HEK293 (cell line): ENCODE measurements at regions not wholly inside any gene's neighbourhood (a gene's known extent, or its start where the extent isn't known, plus 50 kb on each side); places are given as distances from the start of the nearest gene placed in this dataset.

Experiments used
- CTCF ChIA-PET: fragments of 350-600 bp; formaldehyde crosslinking; extraction: SDS; loops from one replicate; lab custom pipeline; 2021; ENCODE audit warnings: antibody characterized with exemption; lab: Yijun Ruan, JAX
- POLR2A ChIA-PET: fragments of 300-600 bp; formaldehyde crosslinking; extraction: SDS; loops from one replicate; lab custom pipeline; 2020; ENCODE audit warnings: antibody characterized with exemption, inconsistent platforms; lab: Yijun Ruan, JAX
- H3K27ac ChIP-seq: fragments of 200-500 bp; sonication (Bioruptor generic); 2 replicates; pipeline ENCODE4 v1.5.1; 2014; ENCODE audit warnings: low read depth, low read length, control low read depth, inconsistent platforms; ENCODE audit errors: extremely low read depth
- H3K36me3 ChIP-seq, 2 experiments: fragments of 200-500 bp in 1 of 2; sonication (Bioruptor generic) in 1 of 2; 1 replicate in 1 of 2; 2 replicates in 1 of 2; pipeline ENCODE4 v1.5.1; 2014 to 2017; ENCODE audit warnings: inconsistent platforms in 2 of 2, low read length in 2 of 2; ENCODE audit not compliant: control insufficient read depth in 2 of 2, insufficient read depth in 1 of 2
- H3K4me1 ChIP-seq: fragments of 200-500 bp; sonication (Bioruptor generic); 2 replicates; pipeline ENCODE4 v1.5.1; 2014; ENCODE audit warnings: mild to moderate bottlenecking, low read length, inconsistent platforms; ENCODE audit not compliant: control insufficient read depth, insufficient read depth
- H3K4me3 ChIP-seq: 2 replicates; pipeline ENCODE4 v1.5.1; 2011; ENCODE audit warnings: low read depth, mild to moderate bottlenecking, control low read depth, low read length, moderate library complexity
- H3K9me3 ChIP-seq: fragments of 200-500 bp; sonication (Bioruptor generic); 2 replicates; pipeline ENCODE4 v1.5.1; 2014; ENCODE audit warnings: low read depth, low read length, inconsistent platforms; ENCODE audit not compliant: control insufficient read depth, insufficient read depth
- HOXD13 ChIP-seq: sonication (generic); formaldehyde crosslinking; IDR thresholded peaks from 2 replicates; pipeline ENCODE4 v1.8.0; 2022; ENCODE audit warnings: missing genetic modification reagents, borderline replicate concordance
- KLF8 ChIP-seq: fragments of 450-650 bp; formaldehyde crosslinking; IDR thresholded peaks from 2 replicates; pipeline ENCODE4 v1.5.1; 2016; ENCODE audit warnings: missing biosample characterization, missing genetic modification characterization
- PRDM1 ChIP-seq: fragments of 450-650 bp; formaldehyde crosslinking; IDR thresholded peaks from 2 replicates; pipeline ENCODE4; 2016; ENCODE audit warnings: missing biosample characterization, missing genetic modification characterization
- TRIM28 ChIP-seq: IDR thresholded peaks from 2 replicates; pipeline ENCODE4 v1.6.1; 2011; ENCODE audit warnings: low read length, control low read depth, borderline replicate concordance
- ZBTB48 ChIP-seq: fragments of 450-650 bp; formaldehyde crosslinking; IDR thresholded peaks from 2 replicates; pipeline ENCODE4 v1.5.1; 2016; ENCODE audit warnings: missing biosample characterization, missing genetic modification characterization
- ZFP69B ChIP-seq: fragments of 450-650 bp; formaldehyde crosslinking; IDR thresholded peaks from 2 replicates; pipeline ENCODE4 v1.5.1; 2016; ENCODE audit warnings: missing biosample characterization, missing genetic modification characterization
- ZNF169 ChIP-seq: fragments of 450-650 bp; formaldehyde crosslinking; IDR thresholded peaks from 2 replicates; pipeline ENCODE4 v1.5.1; 2016; ENCODE audit warnings: missing biosample characterization, missing genetic modification characterization
- ZNF23 ChIP-seq: fragments of 450-650 bp; formaldehyde crosslinking; IDR thresholded peaks from 2 replicates; pipeline ENCODE4 v1.5.1; 2016; ENCODE audit warnings: missing biosample characterization, missing genetic modification characterization, borderline replicate concordance
- ZNF24 ChIP-seq: fragments of 450-650 bp; formaldehyde crosslinking; IDR thresholded peaks from 2 replicates; pipeline ENCODE4 v1.5.1; 2016; ENCODE audit warnings: missing biosample characterization, missing genetic modification characterization
- ZNF510 ChIP-seq: fragments of 450-650 bp; formaldehyde crosslinking; IDR thresholded peaks from 2 replicates; pipeline ENCODE4 v1.5.1; 2018; ENCODE audit warnings: mild to moderate bottlenecking, missing genetic modification characterization, missing biosample characterization; ENCODE audit not compliant: insufficient replicate concordance
- ZNF521 ChIP-seq: fragments of 450-650 bp; formaldehyde crosslinking; IDR thresholded peaks from 2 replicates; pipeline ENCODE4 v1.5.1; 2017; ENCODE audit warnings: missing biosample characterization, mild to moderate bottlenecking, missing genetic modification characterization
- ZNF571 ChIP-seq: fragments of 450-650 bp; formaldehyde crosslinking; IDR thresholded peaks from 2 replicates; pipeline ENCODE4 v1.5.0; 2017; ENCODE audit warnings: missing biosample characterization, missing genetic modification characterization
- ZNF621 ChIP-seq: fragments of 450-650 bp; formaldehyde crosslinking; IDR thresholded peaks from 2 replicates; pipeline ENCODE4 v1.5.1; 2017; ENCODE audit warnings: missing biosample characterization, missing genetic modification characterization
- ZNF747 ChIP-seq: fragments of 450-650 bp; formaldehyde crosslinking; IDR thresholded peaks from 2 replicates; pipeline ENCODE4 v1.5.1; 2016; ENCODE audit warnings: missing biosample characterization, missing genetic modification characterization
- ZNF830 ChIP-seq: fragments of 450-650 bp; IDR thresholded peaks from 2 replicates; pipeline ENCODE4 v1.5.0; 2018; ENCODE audit warnings: missing biosample characterization, missing genetic modification characterization, low read depth, mild to moderate bottlenecking, moderate library complexity
- ZSCAN16 ChIP-seq: fragments of 450-650 bp; formaldehyde crosslinking; IDR thresholded peaks from 2 replicates; pipeline ENCODE4 v1.5.1; 2016; ENCODE audit warnings: missing biosample characterization, missing genetic modification characterization
- ZSCAN30 ChIP-seq: fragments of 450-650 bp; IDR thresholded peaks from 2 replicates; pipeline ENCODE4 v1.5.1; 2018; ENCODE audit warnings: missing biosample characterization, mild to moderate bottlenecking, missing genetic modification characterization, moderate library complexity
- TF ChIP-seq, protein P1 (sequence below): fragments of 450-650 bp; formaldehyde crosslinking; IDR thresholded peaks from 2 replicates; pipeline ENCODE4 v1.5.1; 2017; ENCODE audit warnings: missing biosample characterization, missing genetic modification characterization
- TF ChIP-seq, protein P2 (sequence below): fragments of 450-650 bp; formaldehyde crosslinking; IDR thresholded peaks from 2 replicates; pipeline ENCODE4 v1.5.1; 2017; ENCODE audit warnings: missing biosample characterization, missing genetic modification characterization
- TF ChIP-seq, protein P3 (sequence below): fragments of 450-650 bp; formaldehyde crosslinking; IDR thresholded peaks from 2 replicates; pipeline ENCODE4 v1.5.1; 2016; ENCODE audit warnings: missing biosample characterization, missing genetic modification characterization
- TF ChIP-seq, protein P4 (sequence below): fragments of 450-650 bp; formaldehyde crosslinking; conservative IDR thresholded peaks from 2 replicates; pipeline ENCODE4 v1.5.1; 2016; ENCODE audit warnings: low read depth, missing biosample characterization, missing genetic modification characterization
- TF ChIP-seq, protein P5 (sequence below): fragments of 450-650 bp; formaldehyde crosslinking; IDR thresholded peaks from 2 replicates; pipeline ENCODE4 v1.5.1; 2016; ENCODE audit warnings: missing biosample characterization, missing genetic modification characterization

DNA sequence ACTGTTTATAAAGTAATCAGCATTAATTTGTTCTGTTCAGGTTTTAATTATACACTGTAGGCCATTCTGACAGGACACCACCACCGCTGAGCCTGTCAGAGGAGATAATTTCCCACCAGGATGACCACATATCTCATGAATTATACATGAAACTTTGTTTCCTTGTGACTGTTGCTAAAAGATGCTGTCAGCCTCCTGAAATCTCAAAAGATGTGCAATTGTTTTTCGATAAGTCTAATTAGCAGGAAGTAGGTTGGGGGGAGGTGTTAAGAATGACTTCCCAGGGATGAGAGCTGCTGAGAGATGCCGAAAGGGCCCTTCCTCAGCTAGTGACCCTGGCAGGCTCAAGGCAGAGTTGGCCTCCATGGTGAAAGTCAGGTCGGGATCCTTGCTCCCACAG lies 485.4 kb downstream of the SOX6 start (continued):
- TF ChIP-seq ZNF830 (tag by site-specific recombination) (no peak), ZNF24 (tag by site-specific recombination) (no peak), PRDM1 (no peak), KLF8 (tag by site-specific recombination) (no peak), ZNF23 (tag by site-specific recombination) (no peak), ZNF521 (tag by site-specific recombination) (no peak)
- TF ChIP-seq, protein P1, sequence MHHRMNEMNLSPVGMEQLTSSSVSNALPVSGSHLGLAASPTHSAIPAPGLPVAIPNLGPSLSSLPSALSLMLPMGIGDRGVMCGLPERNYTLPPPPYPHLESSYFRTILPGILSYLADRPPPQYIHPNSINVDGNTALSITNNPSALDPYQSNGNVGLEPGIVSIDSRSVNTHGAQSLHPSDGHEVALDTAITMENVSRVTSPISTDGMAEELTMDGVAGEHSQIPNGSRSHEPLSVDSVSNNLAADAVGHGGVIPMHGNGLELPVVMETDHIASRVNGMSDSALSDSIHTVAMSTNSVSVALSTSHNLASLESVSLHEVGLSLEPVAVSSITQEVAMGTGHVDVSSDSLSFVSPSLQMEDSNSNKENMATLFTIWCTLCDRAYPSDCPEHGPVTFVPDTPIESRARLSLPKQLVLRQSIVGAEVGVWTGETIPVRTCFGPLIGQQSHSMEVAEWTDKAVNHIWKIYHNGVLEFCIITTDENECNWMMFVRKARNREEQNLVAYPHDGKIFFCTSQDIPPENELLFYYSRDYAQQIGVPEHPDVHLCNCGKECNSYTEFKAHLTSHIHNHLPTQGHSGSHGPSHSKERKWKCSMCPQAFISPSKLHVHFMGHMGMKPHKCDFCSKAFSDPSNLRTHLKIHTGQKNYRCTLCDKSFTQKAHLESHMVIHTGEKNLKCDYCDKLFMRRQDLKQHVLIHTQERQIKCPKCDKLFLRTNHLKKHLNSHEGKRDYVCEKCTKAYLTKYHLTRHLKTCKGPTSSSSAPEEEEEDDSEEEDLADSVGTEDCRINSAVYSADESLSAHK (tag by site-specific recombination) = no peak

DNA sequence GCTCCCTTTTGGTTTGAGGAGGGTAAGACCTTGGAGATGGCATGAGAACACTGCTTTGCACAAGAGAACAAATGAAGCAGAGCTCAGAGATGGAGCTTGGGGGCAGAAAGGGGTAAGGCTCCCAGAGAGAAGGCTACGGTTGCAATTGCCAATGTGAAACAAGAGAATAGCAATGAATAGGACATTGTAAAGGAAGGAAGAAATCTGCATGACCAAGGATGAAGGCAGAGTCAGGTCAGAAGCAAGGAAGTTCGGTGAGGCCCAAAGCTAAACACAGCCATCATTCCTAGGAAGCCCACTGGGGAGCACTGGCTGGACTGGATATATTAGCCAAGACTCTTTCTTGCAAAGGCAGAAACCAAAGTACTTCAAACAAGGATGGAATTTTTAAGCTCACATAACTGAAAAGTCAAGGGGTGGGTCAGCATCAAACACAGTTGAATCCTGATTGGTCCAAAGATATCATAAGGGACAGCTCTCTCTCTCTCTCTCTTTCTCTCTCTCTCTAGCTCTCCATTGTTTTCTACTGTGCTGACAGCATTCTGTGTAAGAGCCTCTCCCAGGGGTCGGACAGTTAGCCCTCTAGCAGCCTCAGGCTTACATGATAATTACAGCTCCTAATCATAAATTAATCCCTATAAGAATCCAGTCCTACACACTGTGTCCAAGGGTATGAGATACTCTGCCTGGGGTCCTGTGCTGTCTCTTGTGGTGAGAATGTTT lies 484.3 kb downstream of the SOX6 start:
- Histone ChIP-seq H3K4me1 (no peaks in the 10 kb centered on the region), H3K36me3 (no peaks in the 10 kb centered on the region), H3K4me3 (no peak overlapping the region), H3K27ac (no peak overlapping the region), H3K9me3 (no peaks in the 10 kb centered on the region)
- ChIA-PET CTCF (interaction anchor here (0.6 to 1.4 kb wide), 2 partner anchors 9 to 721 kb away, joined by 3 read pairs; no protein-coding TSS in a partner anchor), POLR2A (no interaction called here)
- TF ChIP-seq, protein P2, sequence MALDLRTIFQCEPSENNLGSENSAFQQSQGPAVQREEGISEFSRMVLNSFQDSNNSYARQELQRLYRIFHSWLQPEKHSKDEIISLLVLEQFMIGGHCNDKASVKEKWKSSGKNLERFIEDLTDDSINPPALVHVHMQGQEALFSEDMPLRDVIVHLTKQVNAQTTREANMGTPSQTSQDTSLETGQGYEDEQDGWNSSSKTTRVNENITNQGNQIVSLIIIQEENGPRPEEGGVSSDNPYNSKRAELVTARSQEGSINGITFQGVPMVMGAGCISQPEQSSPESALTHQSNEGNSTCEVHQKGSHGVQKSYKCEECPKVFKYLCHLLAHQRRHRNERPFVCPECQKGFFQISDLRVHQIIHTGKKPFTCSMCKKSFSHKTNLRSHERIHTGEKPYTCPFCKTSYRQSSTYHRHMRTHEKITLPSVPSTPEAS (tag by site-specific recombination) = no peak
- no peak for TF ChIP-seq ZBTB48 (tag by site-specific recombination)
- TF ChIP-seq, protein P3, sequence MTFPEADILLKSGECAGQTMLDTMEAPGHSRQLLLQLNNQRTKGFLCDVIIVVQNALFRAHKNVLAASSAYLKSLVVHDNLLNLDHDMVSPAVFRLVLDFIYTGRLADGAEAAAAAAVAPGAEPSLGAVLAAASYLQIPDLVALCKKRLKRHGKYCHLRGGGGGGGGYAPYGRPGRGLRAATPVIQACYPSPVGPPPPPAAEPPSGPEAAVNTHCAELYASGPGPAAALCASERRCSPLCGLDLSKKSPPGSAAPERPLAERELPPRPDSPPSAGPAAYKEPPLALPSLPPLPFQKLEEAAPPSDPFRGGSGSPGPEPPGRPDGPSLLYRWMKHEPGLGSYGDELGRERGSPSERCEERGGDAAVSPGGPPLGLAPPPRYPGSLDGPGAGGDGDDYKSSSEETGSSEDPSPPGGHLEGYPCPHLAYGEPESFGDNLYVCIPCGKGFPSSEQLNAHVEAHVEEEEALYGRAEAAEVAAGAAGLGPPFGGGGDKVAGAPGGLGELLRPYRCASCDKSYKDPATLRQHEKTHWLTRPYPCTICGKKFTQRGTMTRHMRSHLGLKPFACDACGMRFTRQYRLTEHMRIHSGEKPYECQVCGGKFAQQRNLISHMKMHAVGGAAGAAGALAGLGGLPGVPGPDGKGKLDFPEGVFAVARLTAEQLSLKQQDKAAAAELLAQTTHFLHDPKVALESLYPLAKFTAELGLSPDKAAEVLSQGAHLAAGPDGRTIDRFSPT (tag by site-specific recombination) = no peak
- TF ChIP-seq ZFP69B (tag by site-specific recombination) = no peak
- TF ChIP-seq, protein P4, sequence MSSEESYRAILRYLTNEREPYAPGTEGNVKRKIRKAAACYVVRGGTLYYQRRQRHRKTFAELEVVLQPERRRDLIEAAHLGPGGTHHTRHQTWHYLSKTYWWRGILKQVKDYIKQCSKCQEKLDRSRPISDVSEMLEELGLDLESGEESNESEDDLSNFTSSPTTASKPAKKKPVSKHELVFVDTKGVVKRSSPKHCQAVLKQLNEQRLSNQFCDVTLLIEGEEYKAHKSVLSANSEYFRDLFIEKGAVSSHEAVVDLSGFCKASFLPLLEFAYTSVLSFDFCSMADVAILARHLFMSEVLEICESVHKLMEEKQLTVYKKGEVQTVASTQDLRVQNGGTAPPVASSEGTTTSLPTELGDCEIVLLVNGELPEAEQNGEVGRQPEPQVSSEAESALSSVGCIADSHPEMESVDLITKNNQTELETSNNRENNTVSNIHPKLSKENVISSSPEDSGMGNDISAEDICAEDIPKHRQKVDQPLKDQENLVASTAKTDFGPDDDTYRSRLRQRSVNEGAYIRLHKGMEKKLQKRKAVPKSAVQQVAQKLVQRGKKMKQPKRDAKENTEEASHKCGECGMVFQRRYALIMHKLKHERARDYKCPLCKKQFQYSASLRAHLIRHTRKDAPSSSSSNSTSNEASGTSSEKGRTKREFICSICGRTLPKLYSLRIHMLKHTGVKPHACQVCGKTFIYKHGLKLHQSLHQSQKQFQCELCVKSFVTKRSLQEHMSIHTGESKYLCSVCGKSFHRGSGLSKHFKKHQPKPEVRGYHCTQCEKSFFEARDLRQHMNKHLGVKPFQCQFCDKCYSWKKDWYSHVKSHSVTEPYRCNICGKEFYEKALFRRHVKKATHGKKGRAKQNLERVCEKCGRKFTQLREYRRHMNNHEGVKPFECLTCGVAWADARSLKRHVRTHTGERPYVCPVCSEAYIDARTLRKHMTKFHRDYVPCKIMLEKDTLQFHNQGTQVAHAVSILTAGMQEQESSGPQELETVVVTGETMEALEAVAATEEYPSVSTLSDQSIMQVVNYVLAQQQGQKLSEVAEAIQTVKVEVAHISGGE (tag by site-specific recombination) = no peak
- no peak for TF ChIP-seq ZNF621 (tag by site-specific recombination)
- no peak for TF ChIP-seq ZNF169 (tag by site-specific recombination)
- TF ChIP-seq HOXD13 (CRISPR knock-in tag) = no peak
- no peak for TF ChIP-seq ZSCAN30
- TF ChIP-seq ZSCAN16 (tag by site-specific recombination) = no peak
- no peak for TF ChIP-seq ZNF510 (tag by site-specific recombination)
- TF ChIP-seq, protein P5, sequence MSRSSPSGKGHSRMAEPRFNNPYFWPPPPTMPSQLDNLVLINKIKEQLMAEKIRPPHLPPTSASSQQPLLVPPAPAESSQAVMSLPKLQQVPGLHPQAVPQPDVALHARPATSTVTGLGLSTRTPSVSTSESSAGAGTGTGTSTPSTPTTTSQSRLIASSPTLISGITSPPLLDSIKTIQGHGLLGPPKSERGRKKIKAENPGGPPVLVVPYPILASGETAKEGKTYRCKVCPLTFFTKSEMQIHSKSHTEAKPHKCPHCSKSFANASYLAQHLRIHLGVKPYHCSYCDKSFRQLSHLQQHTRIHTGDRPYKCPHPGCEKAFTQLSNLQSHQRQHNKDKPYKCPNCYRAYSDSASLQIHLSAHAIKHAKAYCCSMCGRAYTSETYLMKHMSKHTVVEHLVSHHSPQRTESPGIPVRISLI (tag by site-specific recombination) = no peak
- no peak for TF ChIP-seq ZNF571 (tag by site-specific recombination)
- no peak for TF ChIP-seq ZNF747 (tag by site-specific recombination)
- TF ChIP-seq TRIM28 = no peak
- TF ChIP-seq, protein P1 (tag by site-specific recombination) = no peak
